Renal pelvis (tissue), 1 donor: ENCODE measurements at regions not wholly inside any gene's neighbourhood (a gene's known extent, or its start where the extent isn't known, plus 50 kb on each side); places are given as distances from the start of the nearest gene placed in this dataset.
"Not testable (repeated sequence)": the region's sequence is repeated elsewhere in the genome, so short reads cannot be mapped to it uniquely, and the experiment has no call there.

Source experiments
- DNase-seq: peaks from one replicate; pipeline ENCODE4 v3.0.0-alpha.2; 2013

GRCh38 chr1:184888505-184888904 lies 85.8 kb downstream of the NIBAN1 start:
- no peak for DNase-seq

GRCh38 chr1:184882957-184883815 lies 91.1 kb downstream of the NIBAN1 start:
- DNase-seq = no peak

- DNase-seq = no peak
Observed at GRCh38 chr1:184881941-184882913, 92.1 kb downstream of the NIBAN1 start.

- no peak for DNase-seq
Observed at GRCh38 chr1:184879876-184880557, 94.3 kb downstream of the NIBAN1 start.

- no peak for DNase-seq
Observed at GRCh38 chr1:184878602-184879001, 95.7 kb downstream of the NIBAN1 start.

- DNase-seq = no peak
Observed at GRCh38 chr1:184878002-184878401, 96.3 kb downstream of the NIBAN1 start.

- DNase-seq = not testable (repeated sequence)
Observed at GRCh38 chr1:184876015-184876414, 98.3 kb downstream of the NIBAN1 start.

GRCh38 chr1:184875218-184875617 lies 99.1 kb downstream of the NIBAN1 start:
- DNase-seq = no peak

GRCh38 chr1:184870319-184870718 lies 104.0 kb downstream of the NIBAN1 start:
- no peak for DNase-seq

- no peak for DNase-seq
Observed at GRCh38 chr1:184867866-184868689, 106.2 kb downstream of the NIBAN1 start.

GRCh38 chr1:184866991-184867788 lies 107.1 kb downstream of the NIBAN1 start:
- no peak for DNase-seq

GRCh38 chr1:184866586-184866985 lies 107.7 kb downstream of the NIBAN1 start:
- no peak for DNase-seq

- DNase-seq = no peak
Observed at GRCh38 chr1:184865831-184866230, 108.5 kb downstream of the NIBAN1 start.

- no peak for DNase-seq
Observed at GRCh38 chr1:184861755-184862336, 107.2 kb upstream of the EDEM3 start.

- DNase-seq = no peak
Observed at GRCh38 chr1:184860985-184861754, 106.5 kb upstream of the EDEM3 start.

- DNase-seq = no peak
Observed at GRCh38 chr1:184860535-184860934, 105.9 kb upstream of the EDEM3 start.

GRCh38 chr1:184859381-184860105 lies 104.9 kb upstream of the EDEM3 start:
- DNase-seq = no peak

- DNase-seq = no peak
Observed at GRCh38 chr1:184858288-184858687, 103.6 kb upstream of the EDEM3 start.
